TTC549 (cell line): ENCODE measurements at regions not wholly inside any gene's neighbourhood (a gene's known extent, or its start where the extent isn't known, plus 50 kb on each side); places are given as distances from the start of the nearest gene placed in this dataset.
"Not testable (repeated sequence)": the region's sequence is repeated elsewhere in the genome, so short reads cannot be mapped to it uniquely, and the experiment has no call there.

Experiments
- FAIRE-seq: peaks from 2 replicates; lab custom pipeline; 2012; peaks lifted over from hg19 to GRCh38; lab: Jason Lieb, UNC

DNA sequence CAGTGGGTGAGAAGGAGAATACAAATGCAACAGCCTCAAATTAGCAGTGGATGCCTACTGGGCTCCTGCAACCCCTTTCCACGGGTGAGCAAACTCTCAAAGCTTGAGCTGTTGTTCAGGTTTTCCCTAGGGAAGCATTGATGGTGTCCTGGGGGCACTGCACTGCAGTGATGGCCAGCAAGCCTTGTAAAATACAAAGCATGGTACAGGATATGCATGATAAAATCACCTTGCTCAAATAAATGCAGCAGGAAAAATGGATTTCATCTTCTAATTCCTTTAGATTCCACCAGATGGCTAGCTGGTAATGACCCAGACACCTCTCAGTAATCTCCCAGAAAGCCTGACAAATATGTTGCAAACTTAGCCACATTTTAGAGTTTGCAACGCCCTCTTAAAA is 698.2 kb downstream of the TRIB2 start:
- no peak for FAIRE-seq

DNA sequence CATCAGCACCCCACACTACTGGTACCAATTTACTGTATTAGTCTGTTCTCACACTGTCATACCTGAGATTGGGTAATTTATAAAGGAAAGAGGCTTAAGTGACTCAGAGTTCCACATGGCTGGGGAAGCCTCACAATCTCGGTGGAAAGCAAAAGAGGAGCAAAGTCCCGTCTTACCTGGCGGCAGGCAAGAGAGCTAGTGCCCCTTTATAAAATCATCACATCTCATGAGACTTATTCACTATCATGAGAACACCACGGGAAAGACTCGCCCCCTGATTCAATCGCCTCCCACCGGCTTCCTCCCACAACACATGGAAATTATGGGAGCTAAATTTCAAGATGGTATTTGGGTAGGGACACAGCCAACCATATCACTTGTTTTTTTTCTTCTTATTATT is 717.2 kb downstream of the TRIB2 start:
- FAIRE-seq = no peak

DNA sequence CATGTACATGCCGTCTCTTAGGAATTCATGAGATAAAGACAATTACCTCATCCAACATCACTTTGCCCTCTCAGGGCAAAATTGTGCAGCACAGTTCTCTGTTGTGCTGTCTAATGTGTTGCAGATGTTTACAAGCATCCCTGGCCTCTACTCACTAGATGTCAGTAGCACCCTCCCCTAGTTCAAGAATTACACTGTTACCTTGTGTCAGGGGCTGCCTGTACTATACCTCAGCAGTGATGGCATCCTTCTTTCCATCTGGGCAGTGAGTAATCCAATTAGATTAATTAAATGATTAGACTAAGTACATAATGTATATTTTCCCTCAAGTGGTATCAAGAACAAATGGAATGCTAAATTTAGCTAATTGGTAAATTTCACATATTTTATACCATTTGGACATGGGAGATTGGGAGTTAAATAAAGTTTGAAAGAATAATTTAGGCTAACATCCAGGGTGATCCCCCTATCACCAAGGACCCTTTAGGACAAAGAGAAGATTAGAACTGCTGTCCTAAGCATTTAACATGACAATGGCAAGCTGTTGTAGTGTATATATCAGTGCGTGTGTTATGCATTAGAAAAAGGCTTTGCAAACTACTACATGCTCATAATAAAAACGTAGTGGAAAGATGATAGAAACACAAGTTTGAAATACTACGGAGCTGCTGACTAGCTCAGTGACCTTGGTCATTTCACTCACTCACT is 727.0 kb downstream of the TRIB2 start:
- not testable (repeated sequence) for FAIRE-seq

DNA sequence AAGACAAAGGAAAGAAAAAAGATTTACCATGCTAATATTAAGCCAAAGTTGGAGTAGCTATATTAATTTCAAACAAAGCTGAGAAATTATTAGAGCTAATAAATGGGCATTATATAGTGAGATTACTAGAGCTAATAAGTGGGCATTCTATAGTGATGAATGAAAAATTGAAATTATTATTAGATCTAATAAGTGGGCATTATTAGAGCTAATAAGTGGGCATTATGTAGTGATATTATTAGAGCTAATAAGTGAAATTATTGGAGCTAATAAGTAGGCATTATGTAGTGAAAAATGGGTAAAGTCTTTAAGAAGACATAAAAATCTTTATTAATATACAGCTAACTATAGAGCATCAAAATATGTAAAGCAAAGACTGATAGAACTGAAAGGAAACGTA is 745.7 kb downstream of the TRIB2 start:
- FAIRE-seq = no peak

DNA sequence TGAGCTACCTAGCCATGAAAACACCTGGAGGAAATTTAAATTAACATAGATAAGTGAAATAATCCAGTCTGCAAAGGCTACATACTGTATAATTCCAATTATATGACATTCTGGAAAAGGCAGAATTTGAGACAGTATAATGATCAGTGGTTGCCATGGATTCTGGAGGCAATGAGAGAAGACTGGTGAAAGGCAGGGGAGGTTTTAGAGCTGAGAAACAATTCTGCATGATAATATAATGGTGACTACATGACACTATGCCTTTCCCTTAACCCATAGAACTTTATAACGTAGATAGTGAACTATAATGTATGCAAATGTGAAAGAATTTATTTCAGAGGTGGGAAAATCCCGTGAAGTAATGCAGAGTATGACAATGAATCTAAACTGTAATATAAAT is 749.3 kb downstream of the TRIB2 start:
- FAIRE-seq = no peak

DNA sequence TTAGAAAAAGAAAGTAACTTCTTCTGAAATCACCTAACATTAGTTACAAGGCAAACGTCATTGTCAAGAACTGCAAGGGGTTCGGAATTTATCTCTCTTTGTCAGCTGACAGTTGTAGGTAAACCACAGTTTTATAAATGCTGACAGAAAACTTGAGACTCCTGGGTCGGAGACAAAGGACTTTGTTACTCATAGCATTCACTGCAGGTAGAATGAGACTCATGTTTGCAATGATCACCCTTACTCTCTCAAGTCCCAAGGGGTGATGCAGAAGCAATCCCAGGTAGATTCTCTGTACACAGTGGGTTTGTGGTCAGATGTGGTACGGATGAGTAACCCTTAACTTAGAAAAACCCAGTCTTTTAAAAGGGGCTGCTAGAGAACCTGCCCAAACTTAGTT is 757.8 kb downstream of the TRIB2 start:
- no peak for FAIRE-seq

DNA sequence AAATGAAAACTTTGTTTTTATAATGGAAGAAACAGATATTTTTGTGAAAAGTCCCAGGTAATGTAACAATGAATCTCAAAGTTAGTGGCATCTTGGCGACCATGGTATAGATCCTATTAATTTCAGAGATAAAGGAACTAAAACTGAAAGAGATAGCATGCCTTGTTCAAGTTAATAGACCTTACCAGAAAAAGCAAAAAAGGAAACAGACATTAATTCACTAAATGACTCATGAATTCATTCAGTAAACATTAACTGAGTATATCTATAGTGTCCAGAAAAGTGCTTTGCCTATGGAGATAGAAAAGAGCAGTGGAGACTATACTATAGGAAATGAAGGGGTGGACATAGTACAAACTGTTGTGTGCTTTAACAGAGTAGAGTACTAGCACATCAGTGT is 763.3 kb downstream of the TRIB2 start:
- no peak for FAIRE-seq

DNA sequence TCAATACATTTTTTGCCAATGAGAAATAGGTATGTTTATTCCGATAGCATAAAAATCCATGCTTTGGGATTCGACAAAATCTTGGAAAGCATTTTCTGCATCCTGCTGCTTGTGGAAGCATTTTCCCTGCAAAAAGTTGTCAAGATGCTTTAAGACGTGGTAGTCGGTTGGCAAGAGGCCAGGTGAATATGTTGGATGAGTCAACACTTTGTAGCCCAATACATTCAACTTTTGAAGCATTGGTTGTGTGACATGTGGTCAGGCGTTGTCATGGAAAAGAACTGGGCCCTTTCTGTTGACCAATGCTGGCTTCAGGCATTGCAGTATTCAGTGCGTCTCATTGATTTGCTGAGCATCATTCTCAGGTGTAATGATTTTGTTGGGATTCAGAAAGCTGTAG is 764.5 kb downstream of the TRIB2 start:
- FAIRE-seq = no peak

DNA sequence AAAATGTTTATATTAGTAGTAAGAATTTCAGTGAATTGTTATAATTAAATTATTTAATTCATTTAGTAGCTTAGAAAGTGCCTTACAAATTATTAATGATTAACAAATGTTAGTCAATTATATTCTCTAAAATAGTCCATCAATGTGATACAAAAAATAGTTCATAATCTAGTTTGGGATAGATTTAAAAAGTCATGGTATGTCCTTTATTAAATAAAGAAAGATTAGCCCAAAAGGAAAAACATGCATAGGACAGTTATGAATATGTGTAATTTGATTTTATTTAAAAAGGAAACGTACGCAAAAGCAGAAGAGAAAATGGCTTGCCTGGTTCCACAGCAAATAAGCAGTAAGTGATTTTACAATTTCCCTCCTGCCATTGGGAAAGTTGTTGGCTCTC is 768.5 kb downstream of the TRIB2 start:
- FAIRE-seq = no peak

DNA sequence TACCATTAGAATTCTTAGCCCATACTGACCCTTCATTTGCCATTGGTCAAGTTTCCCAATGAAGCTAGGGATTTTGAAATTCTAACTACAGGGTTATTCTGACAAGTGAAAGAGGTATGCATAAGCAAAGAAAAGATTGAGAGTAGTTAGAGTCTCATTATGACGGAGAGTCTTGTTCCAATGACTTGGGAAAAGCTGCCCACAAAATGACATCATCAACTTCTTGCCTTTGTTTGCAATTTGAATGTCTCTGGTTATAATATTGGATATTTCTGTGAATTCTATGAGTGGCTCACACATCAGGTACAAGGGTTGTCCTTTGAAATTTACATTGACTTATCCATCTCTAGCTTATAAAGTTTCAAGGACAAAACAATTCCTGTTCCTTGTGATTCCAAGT is 772.2 kb downstream of the TRIB2 start:
- no peak for FAIRE-seq

DNA sequence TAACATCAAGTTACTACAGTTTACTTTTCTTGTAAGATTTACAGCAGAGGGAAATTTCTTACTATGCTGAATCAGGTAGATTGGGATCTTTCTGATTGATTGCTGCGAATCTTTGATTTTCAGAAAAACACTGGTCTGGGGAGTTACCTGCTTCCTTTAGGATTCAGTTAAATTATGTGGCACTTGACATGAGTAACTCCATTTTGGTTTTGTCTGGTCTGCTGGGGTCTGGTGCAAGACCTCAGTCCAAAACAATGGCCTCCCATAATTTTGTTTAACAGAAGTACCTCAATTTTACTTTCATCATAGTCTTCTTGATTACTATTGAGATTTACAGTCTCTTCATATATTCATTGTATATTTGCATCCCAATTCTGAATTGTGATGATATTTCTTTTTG is 775.5 kb downstream of the TRIB2 start:
- no peak for FAIRE-seq

DNA sequence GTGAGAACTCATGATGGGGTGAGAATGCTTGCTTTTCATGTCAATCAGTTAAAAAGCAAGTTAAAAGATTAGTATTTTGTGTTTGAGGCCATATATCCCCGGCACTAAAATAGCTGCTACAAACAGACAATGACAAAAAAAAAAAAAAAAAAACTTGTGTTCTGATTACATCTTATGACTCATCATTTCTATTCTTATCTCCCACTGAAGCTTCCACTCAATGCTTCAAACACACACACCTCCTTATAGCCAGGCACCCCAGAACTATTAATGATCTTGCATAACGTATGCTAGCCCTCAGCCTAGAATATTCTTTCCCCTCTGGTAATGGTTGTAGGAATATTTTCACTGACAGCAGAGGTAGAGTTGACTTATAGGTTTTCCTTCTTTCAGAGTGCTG is 778.3 kb downstream of the TRIB2 start:
- no peak for FAIRE-seq

DNA sequence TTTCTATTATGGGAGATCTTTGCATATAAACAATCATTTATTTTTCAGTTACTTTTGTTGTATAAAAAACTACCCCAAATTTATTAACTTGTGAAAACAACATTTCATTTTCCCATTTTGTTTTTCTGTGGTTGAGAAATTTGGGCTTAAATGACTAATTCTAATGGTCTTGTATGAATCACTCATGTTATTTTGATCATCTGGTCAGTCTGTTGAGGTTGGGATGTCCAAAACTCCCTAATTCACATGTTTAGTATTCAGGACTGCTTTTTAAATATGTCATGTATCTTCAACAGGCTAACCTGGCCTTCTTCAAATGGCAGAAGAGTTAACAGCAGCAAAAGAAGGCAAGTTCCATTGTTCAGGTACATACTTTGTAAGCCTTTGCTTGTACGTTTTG is 788.1 kb downstream of the TRIB2 start:
- no peak for FAIRE-seq

DNA sequence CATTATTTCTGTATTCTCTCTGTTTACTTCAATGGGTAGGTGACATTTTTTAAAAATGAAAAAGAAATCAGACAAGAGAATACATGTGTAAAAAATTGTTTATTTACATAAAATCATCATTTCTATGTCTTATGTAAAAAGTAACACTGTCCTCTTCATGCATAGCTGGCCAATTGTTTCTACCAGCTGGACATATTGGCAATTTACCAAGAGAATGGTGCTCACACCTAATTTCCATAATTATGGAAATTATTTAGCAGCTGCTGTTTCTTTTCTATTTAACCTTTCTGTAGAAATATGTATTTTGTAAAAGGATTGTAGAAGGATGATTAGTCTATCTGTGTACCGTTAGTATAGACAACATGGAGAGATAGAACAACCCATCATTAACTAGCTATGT is 791.9 kb downstream of the TRIB2 start:
- no peak for FAIRE-seq

DNA sequence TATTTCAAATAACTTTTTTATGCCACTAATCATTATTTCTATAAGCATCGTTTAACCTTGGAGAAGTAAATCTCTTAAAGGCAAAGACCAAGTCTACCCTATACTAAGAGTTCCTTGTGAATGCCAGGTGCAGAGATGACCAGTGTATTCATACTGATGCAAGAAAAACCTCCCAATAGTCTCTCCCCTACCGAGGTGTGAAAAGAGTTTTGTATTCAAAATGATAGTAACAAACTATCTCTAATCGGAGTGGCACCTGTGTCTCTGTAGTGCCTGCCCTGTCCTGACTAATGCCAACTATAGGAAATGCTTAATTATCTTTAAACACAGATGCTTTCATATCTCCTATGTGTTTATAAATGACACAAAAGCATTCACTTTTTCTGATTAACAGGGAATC is 798.5 kb downstream of the TRIB2 start:
- FAIRE-seq = no peak

DNA sequence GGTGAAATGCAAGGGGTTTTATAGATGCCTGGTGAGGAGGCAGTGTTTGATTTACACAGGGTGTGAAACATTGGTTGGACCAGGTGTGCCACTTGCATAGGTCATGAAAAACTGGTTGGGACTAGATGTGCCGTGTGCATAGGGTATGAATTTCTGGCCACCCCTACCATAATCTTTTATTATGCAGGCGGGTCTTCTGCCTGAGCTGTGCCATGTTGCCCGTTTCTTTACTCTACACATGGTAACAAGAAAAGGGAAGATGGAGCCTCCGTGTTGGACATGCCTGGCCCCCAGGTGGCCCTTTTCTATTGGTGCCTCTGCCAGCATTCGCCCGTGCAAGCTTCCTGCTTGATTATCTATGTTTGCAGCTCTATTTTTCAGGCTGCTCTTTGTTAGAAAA is 805.4 kb downstream of the TRIB2 start:
- no peak for FAIRE-seq

DNA sequence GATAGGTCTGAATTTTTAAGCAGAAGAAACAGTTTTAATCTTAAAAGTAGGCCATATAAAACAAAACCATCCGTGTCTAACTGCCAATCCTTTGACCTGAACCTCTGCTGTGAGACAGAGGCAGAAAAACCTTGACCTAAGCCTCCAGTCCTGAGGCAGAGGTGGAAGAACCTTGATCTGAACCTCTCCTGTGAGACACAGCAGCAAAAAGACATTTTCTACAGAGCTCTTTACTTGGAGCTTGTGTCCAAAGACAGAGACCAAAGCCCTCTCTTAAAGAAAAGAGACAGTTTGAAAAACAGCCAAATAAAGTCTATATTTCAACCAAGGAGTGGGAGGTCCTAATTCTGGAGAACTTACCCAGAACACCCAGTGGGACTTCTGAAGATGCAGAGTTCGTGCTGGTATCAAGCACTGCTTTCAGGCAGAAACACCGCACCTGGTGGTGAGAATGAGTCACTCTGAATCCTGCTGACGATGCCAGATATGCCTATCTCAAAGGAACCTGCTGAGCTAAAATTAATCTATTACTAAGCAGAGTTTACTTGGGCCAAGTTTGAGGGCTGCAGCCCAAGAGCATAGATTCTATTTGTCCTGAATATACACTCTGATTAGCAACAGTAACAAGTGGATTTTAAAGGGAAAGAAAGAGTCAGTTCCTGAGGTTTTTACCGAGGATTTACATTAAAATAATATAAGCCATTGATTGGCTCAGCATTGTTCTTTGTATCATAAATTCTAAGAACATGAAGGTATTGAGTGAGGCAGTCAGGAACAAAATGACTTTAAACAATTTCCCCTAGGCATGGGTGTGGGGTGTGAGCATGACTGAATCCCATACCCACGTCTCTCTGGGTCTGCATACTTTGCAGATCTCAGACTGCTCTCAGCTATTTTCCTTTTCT is 806.4 kb downstream of the TRIB2 start:
- no peak for FAIRE-seq

DNA sequence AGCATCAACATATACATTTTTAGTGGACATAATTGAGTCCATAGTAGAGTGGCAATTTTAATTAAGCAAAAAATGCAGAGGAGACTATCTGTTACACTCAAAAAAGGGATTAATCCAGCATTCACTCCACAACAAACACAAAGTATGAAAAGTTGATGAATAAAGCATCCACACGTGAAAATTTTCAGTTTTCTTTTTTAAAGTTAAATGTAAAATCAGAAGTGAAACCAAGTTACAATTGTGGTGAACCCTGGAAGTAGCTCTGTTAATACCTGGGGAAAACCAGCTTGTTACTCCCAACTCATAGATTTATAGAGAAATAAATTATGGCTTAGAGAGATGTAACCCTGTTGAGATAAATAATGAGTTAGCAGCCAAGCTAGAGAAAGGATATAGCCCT is 807.8 kb downstream of the TRIB2 start:
- no peak for FAIRE-seq

DNA sequence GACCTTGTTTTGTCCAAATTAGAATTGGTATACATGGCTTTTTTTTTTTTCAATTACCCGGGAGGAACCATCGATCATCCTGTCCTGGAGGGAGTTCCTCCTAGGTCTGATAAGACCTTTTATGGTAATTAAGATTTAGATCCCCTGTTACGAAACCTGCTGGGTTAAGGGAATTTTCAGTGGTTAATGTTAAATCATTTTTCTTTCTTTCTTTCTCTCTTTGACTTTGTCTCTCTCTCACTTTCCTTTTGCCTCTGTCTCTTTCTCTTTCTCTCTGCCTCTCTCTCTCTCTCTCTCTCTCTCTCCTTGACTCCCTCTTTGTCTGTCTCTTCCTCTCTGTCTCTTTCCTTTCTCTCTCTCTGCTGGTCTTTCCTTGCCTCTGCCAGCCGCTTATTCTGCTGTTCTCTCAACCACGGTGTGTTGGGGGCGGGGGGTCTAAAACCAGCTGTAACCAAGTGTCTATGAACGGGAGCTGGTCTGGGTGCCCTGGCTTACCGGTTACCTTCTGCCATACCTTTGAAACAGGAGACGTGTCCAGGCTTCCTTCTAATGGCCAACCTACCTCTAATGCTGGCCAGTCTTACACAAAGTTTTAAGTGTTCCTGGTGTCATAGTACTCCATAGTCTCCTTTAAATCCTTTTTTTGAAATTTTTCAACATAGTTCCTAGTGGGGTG is 815.1 kb downstream of the TRIB2 start:
- not testable (repeated sequence) for FAIRE-seq

DNA sequence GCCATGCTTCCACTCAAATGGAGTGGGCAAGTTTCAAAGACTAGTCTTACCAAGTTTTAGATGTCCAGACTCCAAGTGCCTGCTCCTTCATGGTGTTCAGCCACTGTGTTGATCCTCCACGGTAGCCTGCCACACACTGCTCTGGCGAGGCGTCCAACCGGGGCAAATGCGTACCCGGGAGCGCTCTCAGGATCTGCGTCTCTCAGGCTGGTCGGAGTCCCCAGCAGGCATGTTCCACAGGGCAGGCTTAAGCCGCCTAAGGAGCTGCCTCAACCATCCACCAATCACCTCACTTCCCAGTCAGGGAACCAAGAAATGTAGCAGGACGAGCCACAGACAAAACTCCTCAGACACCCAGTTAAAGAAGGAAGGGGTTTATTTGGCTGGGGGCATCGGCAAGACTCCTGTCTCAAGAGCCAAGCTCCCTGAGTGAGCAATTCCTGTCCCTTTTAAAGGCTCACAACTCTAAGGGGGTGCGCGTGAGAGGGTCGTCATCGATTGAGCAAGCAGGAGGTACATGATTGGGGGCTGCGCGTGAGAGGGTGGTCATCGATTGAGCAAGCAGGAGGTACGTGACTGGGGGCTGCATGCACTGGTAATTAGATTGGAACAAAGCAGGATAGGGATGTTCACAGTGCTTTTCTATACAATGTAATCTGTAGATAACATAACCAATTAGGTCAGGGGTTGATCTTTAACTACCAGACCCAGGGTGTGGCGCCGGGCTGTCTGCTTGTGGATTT is 816.2 kb downstream of the TRIB2 start:
- not testable (repeated sequence) for FAIRE-seq

DNA sequence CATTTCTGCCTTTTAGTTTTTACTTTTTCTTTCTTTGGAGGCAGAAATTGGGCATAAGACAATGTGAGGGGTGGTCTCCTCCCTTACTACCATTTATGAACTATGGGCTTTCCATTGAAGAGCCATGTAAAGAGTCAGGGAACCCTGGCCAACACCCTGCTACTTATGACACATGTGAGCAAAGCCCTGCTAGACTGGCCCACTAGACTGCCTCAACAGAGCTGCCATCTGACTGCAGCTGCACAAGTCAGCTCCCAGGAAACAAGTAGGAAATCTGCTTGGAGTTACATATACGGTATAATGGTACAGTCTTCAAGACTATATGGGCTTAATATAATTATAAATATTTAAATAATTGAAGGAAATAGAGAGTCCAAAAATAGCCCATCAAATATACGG is 816.8 kb downstream of the TRIB2 start:
- no peak for FAIRE-seq

DNA sequence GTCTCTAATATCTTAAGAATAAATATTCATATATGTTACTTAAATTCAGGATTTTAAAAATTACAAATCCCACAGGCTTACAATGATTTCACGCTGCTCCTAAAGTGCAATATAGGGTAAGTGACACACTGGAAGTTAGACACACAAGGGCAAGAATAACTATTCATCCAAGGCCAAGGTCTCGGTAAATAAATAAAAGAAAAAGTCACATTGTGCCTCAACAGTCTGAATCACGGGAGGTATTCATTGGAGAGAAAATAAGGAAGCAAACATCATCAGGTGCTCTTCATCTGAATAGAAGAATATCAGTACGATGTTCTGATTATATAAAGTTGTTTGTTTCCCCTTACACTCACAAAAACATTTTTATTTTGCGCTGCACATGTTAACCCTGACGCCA is 820.2 kb downstream of the TRIB2 start:
- no peak for FAIRE-seq
